ENCODE measurements at regions not wholly inside any gene's neighbourhood (a gene's known extent, or its start where the extent isn't known, plus 50 kb on each side); places are given as distances from the start of the nearest gene placed in this dataset.

- H3K27ac ChIP-seq (ENCODE audit: low read depth in 1 of 2, low read length in 2 of 2): no peak overlapping the region
- H3K36me3 ChIP-seq (ENCODE audit: control insufficient read depth in 4 of 4, insufficient read depth in 3 of 4, low read depth in 1 of 4, low read length in 3 of 4): no peaks in the 10 kb centered on the region
- no peak overlapping the region for H3K4me3 ChIP-seq (ENCODE audit: low read depth in 1 of 3, low read length in 3 of 3)
- H3K9me3 ChIP-seq (ENCODE audit: control insufficient read depth in 4 of 4, low read length in 3 of 4): no peaks in the 10 kb centered on the region
- no peak for TF ChIP-seq RXRA (IDR thresholded peaks at IDR 0.05)
- no peak for TF ChIP-seq TAF1 (conservative IDR thresholded peaks at IDR 0.05)
- TF ChIP-seq YY1 (IDR thresholded peaks at IDR 0.05): no peak
- TF ChIP-seq RAD21 (IDR thresholded peaks at IDR 0.05): no peak
- TF ChIP-seq ZBTB33 (IDR thresholded peaks at IDR 0.05): no peak
- no peak for TF ChIP-seq ATF3 (IDR thresholded peaks at IDR 0.05)
- no peak for TF ChIP-seq HNF4A (conservative IDR thresholded peaks at IDR 0.05)
- no peak for TF ChIP-seq MAX (IDR thresholded peaks at IDR 0.05)
- no peak for TF ChIP-seq SP1 (IDR thresholded peaks at IDR 0.05)
- TF ChIP-seq EGR1 (IDR thresholded peaks at IDR 0.05; ENCODE audit: low read depth in 2 of 2): no peak
- TF ChIP-seq HNF4G (IDR thresholded peaks at IDR 0.05): no peak
- TF ChIP-seq FOXA2 (IDR thresholded peaks at IDR 0.05): no peak
- no peak for TF ChIP-seq GABPA (IDR thresholded peaks at IDR 0.05 in 1 of 2, conservative IDR thresholded peaks at IDR 0.05 in 1 of 2)
- no peak for TF ChIP-seq JUND (IDR thresholded peaks at IDR 0.05)
- no peak for TF ChIP-seq REST (IDR thresholded peaks at IDR 0.05)
- TF ChIP-seq FOXA1 (IDR thresholded peaks at IDR 0.05): no peak
- no peak for TF ChIP-seq NR2F2 (IDR thresholded peaks at IDR 0.05)
- no peak for TF ChIP-seq CTCF (IDR thresholded peaks at IDR 0.05; ENCODE audit: low read depth, low read length, missing input control)
- no peak for DNase-seq (ENCODE audit: low spot score)
- H3K9ac ChIP-seq (ENCODE audit: low read depth in 1 of 2, low read length in 2 of 2): no peak overlapping the region
- no peaks in the 10 kb centered on the region for H3K4me1 ChIP-seq (ENCODE audit: control insufficient read depth in 4 of 4, insufficient read depth in 4 of 4, low read length in 3 of 4)
- H3K27me3 ChIP-seq (ENCODE audit: control insufficient read depth in 4 of 4, insufficient read depth in 4 of 4, low read length in 3 of 4): no peaks in the 10 kb centered on the region
Observed at GRCh38 chr13:47650209-47650608, 350.9 kb downstream of the SUCLA2 start.

- Histone ChIP-seq H3K4me3 (ENCODE audit: low read depth in 1 of 3, low read length in 3 of 3) (no peak overlapping the region), H3K9ac (ENCODE audit: low read depth in 1 of 2, low read length in 2 of 2) (no peak overlapping the region), H3K4me1 (ENCODE audit: control insufficient read depth in 4 of 4, insufficient read depth in 4 of 4, low read length in 3 of 4) (no peaks in the 10 kb centered on the region), H3K27me3 (ENCODE audit: control insufficient read depth in 4 of 4, insufficient read depth in 4 of 4, low read length in 3 of 4) (no peaks in the 10 kb centered on the region), H3K36me3 (ENCODE audit: control insufficient read depth in 4 of 4, insufficient read depth in 3 of 4, low read depth in 1 of 4, low read length in 3 of 4) (no peaks in the 10 kb centered on the region), H3K9me3 (ENCODE audit: control insufficient read depth in 4 of 4, low read length in 3 of 4) (no peaks in the 10 kb centered on the region), H3K27ac (ENCODE audit: low read depth in 1 of 2, low read length in 2 of 2) (no peak overlapping the region)
- TF ChIP-seq ZBTB33 (IDR thresholded peaks at IDR 0.05) (no peak), HNF4G (IDR thresholded peaks at IDR 0.05) (no peak), NR2F2 (IDR thresholded peaks at IDR 0.05) (no peak), RAD21 (IDR thresholded peaks at IDR 0.05) (no peak), EGR1 (IDR thresholded peaks at IDR 0.05; ENCODE audit: low read depth in 2 of 2) (no peak)
- DNase-seq (ENCODE audit: low spot score): no peak
Observed at GRCh38 chr13:47647001-47647400, 354.1 kb downstream of the SUCLA2 start.
